Right lung (tissue), 2 donors: ENCODE measurements at regions not wholly inside any gene's neighbourhood (a gene's known extent, or its start where the extent isn't known, plus 50 kb on each side); places are given as distances from the start of the nearest gene placed in this dataset.

Experiments
- DNase-seq, 2 donors: peaks; one replicate each; pipeline ENCODE4 v3.0.0-alpha.2; 2013

GRCh38 chr5:2010940-2011339 is 128.2 kb upstream of the IRX4 start:
- DNase-seq, result no peak

- no peak for DNase-seq
These were observed 127.5 kb upstream of the IRX4 start for GRCh38 chr5:2009986-2010914.

GRCh38 chr5:2008851-2009629 is 126.3 kb upstream of the IRX4 start:
- no peak for DNase-seq

GRCh38 chr5:2007878-2008501 is 125.3 kb upstream of the IRX4 start:
- DNase-seq, result peak; percentile 29 to 34

GRCh38 chr5:2007496-2007877 is 124.8 kb upstream of the IRX4 start:
- no peak for DNase-seq

GRCh38 chr5:2006971-2007291 is 124.2 kb upstream of the IRX4 start:
- no peak for DNase-seq

- DNase-seq, result no peak
These were observed 123.7 kb upstream of the IRX4 start for GRCh38 chr5:2006193-2006970.

- DNase-seq, result no peak
These were observed 122.6 kb upstream of the IRX4 start for GRCh38 chr5:2005101-2006041.

- DNase-seq, result no peak
These were observed 121.1 kb upstream of the IRX4 start for GRCh38 chr5:2003690-2004365.

GRCh38 chr5:2003206-2003605 is 120.5 kb upstream of the IRX4 start:
- no peak for DNase-seq

GRCh38 chr5:2001300-2001699 is 118.6 kb upstream of the IRX4 start:
- no peak for DNase-seq

- no peak for DNase-seq
These were observed 117.9 kb upstream of the IRX4 start for GRCh38 chr5:2000591-2000990.

GRCh38 chr5:1999794-2000193 is 117.1 kb upstream of the IRX4 start:
- no peak for DNase-seq

- no peak for DNase-seq
These were observed 116.1 kb upstream of the IRX4 start for GRCh38 chr5:1998716-1999317.

GRCh38 chr5:1998348-1998669 is 115.6 kb upstream of the IRX4 start:
- no peak for DNase-seq

- DNase-seq, result no peak
These were observed 115.1 kb upstream of the IRX4 start for GRCh38 chr5:1997640-1998347.

GRCh38 chr5:1995491-1995890 is 112.8 kb upstream of the IRX4 start:
- no peak for DNase-seq

- no peak for DNase-seq
These were observed 104.7 kb upstream of the IRX4 start for GRCh38 chr5:1987471-1987870.

- DNase-seq, result no peak
These were observed 103.1 kb upstream of the IRX4 start for GRCh38 chr5:1985781-1986180.
